VCaP (cell line): ENCODE measurements at regions not wholly inside any gene's neighbourhood (a gene's known extent, or its start where the extent isn't known, plus 50 kb on each side); places are given as distances from the start of the nearest gene placed in this dataset.
"Not testable (repeated sequence)": the region's sequence is repeated elsewhere in the genome, so short reads cannot be mapped to it uniquely, and the experiment has no call there.

ENCODE experiments used
- H3K27ac ChIP-seq: fragments of 450-650 bp; 2 replicates; pipeline ENCODE4 v1.5.1; 2017
- CTCF ChIP-seq: fragments of 450-650 bp; conservative IDR thresholded peaks from 2 replicates; pipeline ENCODE4 v1.5.1; 2017; ENCODE audit warnings: mild to moderate bottlenecking, moderate library complexity

DNA sequence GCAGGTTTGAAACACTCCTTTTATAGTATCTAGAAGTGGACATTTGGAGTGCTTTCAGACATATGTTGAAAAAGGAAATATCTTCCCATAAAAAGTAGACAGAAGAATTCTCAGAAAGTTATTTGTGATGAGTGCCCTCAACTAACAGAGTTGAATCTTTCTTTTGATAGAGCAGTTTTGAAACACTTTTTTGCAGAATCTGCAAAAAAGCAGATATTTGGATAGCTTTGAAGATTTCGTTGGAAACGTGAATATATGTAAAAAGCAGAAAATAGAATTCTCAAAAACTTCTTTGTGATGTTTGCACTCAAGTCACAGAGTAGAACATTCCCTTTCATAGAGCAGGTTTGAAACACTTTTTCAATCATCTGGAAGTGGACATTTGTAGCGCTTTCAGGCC, 676.4 kb upstream of the ZNF337 start:
- not testable (repeated sequence) for H3K27ac ChIP-seq

- H3K27ac ChIP-seq: no peak overlapping the region
- TF ChIP-seq CTCF: no peak
Observed at GRCh38 chr20:26354511-26354910, 657.9 kb upstream of the ZNF337 start.

GRCh38 chr20:26347396-26347795, 650.7 kb upstream of the ZNF337 start:
- H3K27ac ChIP-seq: no peak overlapping the region
- TF ChIP-seq CTCF: no peak

- H3K27ac ChIP-seq: not testable (repeated sequence)
Observed at GRCh38 chr20:26340460-26341065, 643.9 kb upstream of the ZNF337 start.

DNA sequence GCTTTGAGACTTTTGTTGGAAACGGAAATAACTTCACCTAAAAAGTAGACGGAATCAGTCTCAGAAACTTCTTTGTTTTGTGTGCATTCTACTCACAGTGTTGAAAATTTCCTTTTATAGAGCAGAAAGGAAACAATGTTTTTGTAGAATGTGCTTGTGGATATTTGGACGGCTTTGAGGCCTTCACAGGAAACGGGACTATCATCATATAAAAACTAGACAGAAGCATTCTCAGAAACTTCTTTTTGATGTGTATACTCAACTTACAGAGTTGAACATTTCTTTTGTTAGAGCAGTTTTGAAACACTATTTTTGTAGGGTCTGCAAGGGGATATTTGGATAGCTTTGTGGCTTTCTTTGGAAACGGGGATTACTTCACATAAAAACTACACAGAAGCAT, 627.5 kb upstream of the ZNF337 start:
- H3K27ac ChIP-seq: no peak overlapping the region
- TF ChIP-seq CTCF: no peak

- H3K27ac ChIP-seq: no peak overlapping the region
- no peak for TF ChIP-seq CTCF
Observed at GRCh38 chr20:26315054-26315453, 618.4 kb upstream of the ZNF337 start.

GRCh38 chr20:26309720-26310119, 613.1 kb upstream of the ZNF337 start:
- H3K27ac ChIP-seq: not testable (repeated sequence)

DNA sequence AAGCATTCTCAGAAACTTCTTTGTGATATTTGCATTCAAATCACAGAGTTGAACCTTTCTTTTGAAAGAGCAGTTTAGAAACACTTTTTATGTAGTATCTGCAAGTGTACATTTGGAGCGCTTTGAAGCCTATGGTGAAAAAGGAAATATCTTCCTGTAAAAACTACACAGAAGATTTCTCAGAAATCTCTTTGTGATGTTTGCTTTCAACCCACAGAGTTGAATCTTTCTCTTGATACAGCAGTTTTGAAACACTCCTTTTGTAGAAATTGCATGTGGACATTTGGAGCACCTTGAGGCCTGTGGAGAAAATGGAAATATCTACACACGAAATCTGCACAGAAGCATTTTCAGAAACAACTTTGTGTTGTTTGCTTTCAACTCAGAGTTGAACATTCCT, 612.3 kb upstream of the ZNF337 start:
- H3K27ac ChIP-seq: no peak overlapping the region
- TF ChIP-seq CTCF: no peak

DNA sequence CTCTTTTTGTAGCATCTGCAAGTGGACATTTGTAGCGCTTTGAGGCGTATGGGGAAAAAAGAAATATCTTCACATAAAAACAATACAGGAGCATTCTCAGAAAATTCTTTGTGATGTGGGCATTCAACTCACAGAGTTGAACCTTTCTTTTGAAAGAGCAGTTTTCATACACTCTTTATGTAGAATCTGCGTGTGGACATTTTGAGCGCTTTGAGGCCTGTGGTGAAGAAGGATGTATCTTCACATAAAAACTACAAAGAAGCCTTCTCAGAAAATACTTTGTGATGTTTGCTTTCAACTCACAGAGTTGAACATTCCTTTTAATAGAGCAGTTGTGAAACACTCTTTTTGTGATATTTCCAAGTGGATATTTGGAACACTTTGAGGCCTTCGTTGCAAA, 598.4 kb upstream of the ZNF337 start:
- H3K27ac ChIP-seq: no peak overlapping the region
- no peak for TF ChIP-seq CTCF

- H3K27ac ChIP-seq: not testable (repeated sequence)
Observed at GRCh38 chr20:26288379-26289061, 591.9 kb upstream of the ZNF337 start.
